IPS DF 6.9 (cell line): ENCODE measurements at regions not wholly inside any gene's neighbourhood (a gene's known extent, or its start where the extent isn't known, plus 50 kb on each side); places are given as distances from the start of the nearest gene placed in this dataset.

Experiments
- DNase-seq: peaks from one replicate; pipeline ENCODE4 v3.0.0-alpha.2; 2013; ENCODE audit warnings: low read depth, low spot score
- H3K27ac ChIP-seq: one replicate; pipeline ENCODE4 v1.5.1; 2013; ENCODE audit warnings: low read length, control low read depth
- H3K27me3 ChIP-seq: 2 replicates; pipeline ENCODE4 v1.6.1; 2013; ENCODE audit warnings: mild to moderate bottlenecking, low read length; ENCODE audit not compliant: control insufficient read depth, insufficient read depth
- H3K36me3 ChIP-seq: 2 replicates; pipeline ENCODE4 v1.6.1; 2013; ENCODE audit warnings: low read length; ENCODE audit not compliant: control insufficient read depth, insufficient read depth
- H3K4me1 ChIP-seq: 2 replicates; pipeline ENCODE4 v1.6.1; 2013; ENCODE audit warnings: low read length; ENCODE audit not compliant: control insufficient read depth, insufficient read depth
- H3K4me3 ChIP-seq: 2 replicates; pipeline ENCODE4 v1.5.1; 2013; ENCODE audit warnings: mild to moderate bottlenecking, low read length
- H3K9me3 ChIP-seq: 2 replicates; pipeline ENCODE4 v1.6.1; 2013; ENCODE audit warnings: low read length, inconsistent platforms; ENCODE audit not compliant: control insufficient read depth, insufficient read depth
- WGBS: extraction: QIAGEN DNeasy Blood & Tissue Kit; methylation state at CpG from one replicate; pipeline ENCODE4 v1.1.7; 2013; ENCODE audit warnings: mixed read lengths, missing lambda C conversion rate; ENCODE audit not compliant: insufficient read length, insufficient coverage; 5-methylcytosine and 5-hydroxymethylcytosine counted together

DNA sequence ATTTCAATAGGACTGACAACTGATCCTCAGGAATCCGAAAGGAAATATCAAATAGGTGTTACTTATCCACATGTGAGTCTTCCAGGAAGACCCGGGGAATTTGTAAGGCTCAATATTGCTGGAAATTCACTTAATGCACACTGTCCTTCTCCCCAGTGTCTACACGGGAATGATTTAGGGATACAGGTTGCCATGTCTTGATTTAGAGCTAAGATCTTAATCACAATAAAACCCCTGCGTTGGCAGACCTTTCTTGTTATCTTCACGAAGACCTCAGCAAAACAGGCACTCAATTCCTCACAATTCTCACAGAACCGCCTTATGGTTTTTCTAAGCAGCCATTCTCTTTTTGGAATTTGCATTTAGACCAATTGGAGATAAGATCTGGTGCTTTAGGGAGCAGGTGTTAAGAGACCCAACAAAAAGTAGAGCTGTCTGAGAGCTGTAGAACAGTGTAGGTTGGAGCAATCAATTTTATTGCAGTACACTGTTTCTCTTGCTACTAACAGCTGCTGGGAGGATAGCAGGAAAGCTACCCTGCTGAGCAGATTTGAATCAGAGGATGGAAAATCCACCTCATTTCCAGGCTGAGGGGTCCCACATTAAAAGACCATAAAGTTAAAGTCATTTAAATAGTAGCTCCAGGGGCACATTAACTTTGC is 925.7 kb downstream of the EPHA3 start:
- Histone ChIP-seq H3K4me3 (no peak overlapping the region), H3K27me3 (no peaks in the 10 kb centered on the region), H3K4me1 (0 out of 2 replicates have a peak, but pooled peaks cover 1% of the 10 kb centered on the region), H3K36me3 (no peaks in the 10 kb centered on the region), H3K27ac (no peak overlapping the region), H3K9me3 (no peaks in the 10 kb centered on the region)
- DNase-seq = no peak
- no CpG with 5 or more reads among the region's 6 CpGs for WGBS

DNA sequence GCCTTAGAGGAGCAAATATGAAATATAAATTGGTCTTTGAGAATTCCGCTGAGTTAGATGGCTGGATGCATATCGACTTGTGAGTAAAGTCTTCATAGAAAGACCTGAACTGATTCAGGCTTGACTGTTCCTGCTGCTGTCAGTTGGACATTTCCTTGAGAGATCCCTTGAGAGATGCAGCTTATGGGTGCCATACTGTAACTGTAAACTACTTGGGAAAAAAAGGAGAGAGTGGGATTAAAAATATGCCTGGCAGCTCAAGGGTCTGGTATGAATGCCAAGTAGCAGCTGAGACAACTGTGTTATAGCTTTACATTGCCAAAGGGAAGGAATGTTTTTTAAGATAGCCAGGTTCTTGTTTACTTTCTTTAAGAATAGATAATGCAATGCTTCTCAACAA is 926.6 kb downstream of the EPHA3 start:
- H3K4me1 ChIP-seq = 0 out of 2 replicates have a peak, but pooled peaks cover 1% of the 10 kb centered on the region
- no peaks in the 10 kb centered on the region for H3K27me3 ChIP-seq
- no peak overlapping the region for H3K27ac ChIP-seq
- DNase-seq = no peak
- H3K4me3 ChIP-seq = no peak overlapping the region
- no CpG with 5 or more reads among the region's 2 CpGs for WGBS
- H3K36me3 ChIP-seq = no peaks in the 10 kb centered on the region
- no peaks in the 10 kb centered on the region for H3K9me3 ChIP-seq

DNA sequence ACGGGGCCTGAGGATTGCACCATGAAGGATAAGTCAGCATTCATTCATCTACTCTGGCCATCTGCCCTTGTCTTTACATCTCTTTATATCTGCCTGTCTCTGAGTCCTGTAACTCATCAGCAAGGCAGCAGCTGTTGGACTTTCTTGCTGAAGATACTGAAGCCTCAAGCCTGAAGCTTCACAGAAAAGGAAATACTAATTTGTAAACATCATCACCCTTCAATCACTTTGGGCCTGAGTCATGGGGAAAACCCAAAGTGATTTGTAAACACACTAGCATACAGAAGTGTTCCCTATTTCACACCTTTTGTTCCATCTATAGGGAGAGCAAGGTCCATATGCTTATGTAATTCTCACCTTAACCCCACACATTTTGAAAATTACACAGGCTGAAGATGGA is 928.2 kb downstream of the EPHA3 start:
- no peak overlapping the region for H3K4me3 ChIP-seq
- H3K9me3 ChIP-seq = no peaks in the 10 kb centered on the region
- 0 out of 2 replicates have a peak, but pooled peaks cover 1% of the 10 kb centered on the region for H3K4me1 ChIP-seq
- H3K27ac ChIP-seq = no peak overlapping the region
- H3K27me3 ChIP-seq = no peaks in the 10 kb centered on the region
- H3K36me3 ChIP-seq = no peaks in the 10 kb centered on the region
- WGBS = no CpG with 5 or more reads among the region's 1 CpG
- no peak for DNase-seq

DNA sequence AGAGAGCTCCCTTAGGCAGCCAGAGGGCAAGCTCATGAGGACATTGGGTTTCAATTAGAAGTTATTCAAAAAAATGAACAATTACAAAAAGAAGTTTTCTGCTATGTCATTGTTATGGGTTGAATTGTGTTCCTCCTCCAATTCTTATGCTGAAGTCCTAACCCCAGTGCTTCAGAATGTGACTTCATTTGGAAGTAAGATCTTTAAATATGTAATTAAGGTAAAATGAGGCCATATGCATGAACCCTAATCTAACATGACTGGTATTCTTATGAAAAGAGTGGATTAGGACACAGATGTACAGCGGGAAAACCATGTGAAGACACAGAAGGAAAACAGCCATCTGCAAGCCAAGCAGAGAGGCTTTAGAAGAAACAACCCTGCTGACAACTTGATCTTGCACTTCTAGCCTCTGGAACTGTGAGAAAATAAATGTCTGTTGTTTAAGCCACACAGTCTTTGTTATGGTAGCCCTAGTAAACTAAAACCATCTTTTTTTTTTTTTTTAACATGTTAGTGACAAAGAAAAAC is 929.6 kb downstream of the EPHA3 start:
- no CpG with 5 or more reads among the region's 1 CpG for WGBS
- no peak overlapping the region for H3K4me3 ChIP-seq
- no peaks in the 10 kb centered on the region for H3K9me3 ChIP-seq
- DNase-seq = no peak
- H3K27ac ChIP-seq = no peak overlapping the region
- H3K4me1 ChIP-seq = 0 out of 2 replicates have a peak, but pooled peaks cover 1% of the 10 kb centered on the region
- H3K36me3 ChIP-seq = no peaks in the 10 kb centered on the region
- no peaks in the 10 kb centered on the region for H3K27me3 ChIP-seq

DNA sequence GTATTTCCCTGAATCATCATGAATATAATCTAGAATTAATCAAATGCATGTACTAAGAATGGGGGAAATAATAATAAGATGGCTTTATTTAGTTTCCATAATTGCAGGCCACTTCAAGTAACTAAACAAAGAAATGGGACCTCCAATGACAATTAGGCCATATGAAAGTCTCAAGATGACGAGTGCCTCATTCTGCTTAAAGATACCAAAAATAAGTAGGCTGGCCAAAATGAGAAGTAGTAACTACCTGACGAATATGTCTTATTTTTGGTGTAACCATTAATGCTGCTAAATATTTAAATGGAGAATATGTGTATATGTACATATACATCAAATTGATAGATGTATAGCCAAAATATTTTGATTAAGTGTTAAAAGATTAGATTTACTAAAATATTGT is 932.6 kb downstream of the EPHA3 start:
- H3K36me3 ChIP-seq = no peaks in the 10 kb centered on the region
- H3K27ac ChIP-seq = no peak overlapping the region
- WGBS = no CpG with 5 or more reads among the region's 2 CpGs

DNA sequence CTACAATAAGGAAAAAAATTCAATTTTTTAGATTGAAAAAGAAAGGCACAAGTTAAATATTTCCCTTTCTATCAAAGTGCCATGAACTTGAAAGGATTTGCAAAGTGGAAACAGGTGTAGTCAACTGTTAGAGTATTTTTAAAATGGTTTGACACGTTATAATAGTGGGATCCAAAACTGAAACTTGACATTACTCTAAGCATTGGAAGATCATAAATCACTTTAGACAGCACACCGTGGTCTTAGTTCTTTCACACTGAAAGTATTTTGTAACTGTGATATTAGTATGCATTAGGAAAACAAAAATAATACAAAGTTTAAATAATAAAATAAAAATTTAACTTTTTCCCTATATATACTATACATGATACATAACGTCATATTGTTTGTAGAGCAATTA is 933.1 kb downstream of the EPHA3 start:
- no CpG with 5 or more reads among the region's 3 CpGs for WGBS
- no peak for DNase-seq

More for the DNA sequence above, 932.6 kb downstream of the EPHA3 start:
- Histone ChIP-seq H3K9me3 (no peaks in the 10 kb centered on the region), H3K27me3 (no peaks in the 10 kb centered on the region), H3K4me1 (no peaks in the 10 kb centered on the region), H3K4me3 (no peak overlapping the region)
- DNase-seq = no peak

DNA sequence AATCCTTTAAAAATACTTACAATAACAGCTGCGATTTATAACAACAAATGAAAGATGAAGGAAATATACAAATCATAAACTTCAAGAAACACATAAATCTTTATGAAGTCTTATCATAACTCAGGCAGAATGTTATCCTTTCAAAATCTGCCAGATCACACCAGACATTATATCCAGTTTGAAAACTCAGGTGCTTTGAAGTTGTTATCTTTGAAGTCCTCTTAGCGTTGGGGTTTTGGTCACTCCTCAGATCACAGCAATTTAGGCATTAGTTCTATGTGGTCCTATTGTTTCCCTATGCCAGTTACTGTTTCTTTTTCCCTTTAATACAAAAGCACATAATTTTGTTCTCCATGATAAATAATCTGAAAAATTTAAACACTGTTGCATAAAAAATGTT is 934.6 kb downstream of the EPHA3 start:
- no CpG with 5 or more reads among the region's 2 CpGs for WGBS
- H3K36me3 ChIP-seq = no peaks in the 10 kb centered on the region
- no peaks in the 10 kb centered on the region for H3K27me3 ChIP-seq
- H3K9me3 ChIP-seq = no peaks in the 10 kb centered on the region
- no peak overlapping the region for H3K27ac ChIP-seq
- no peak for DNase-seq
- H3K4me1 ChIP-seq = no peaks in the 10 kb centered on the region
- H3K4me3 ChIP-seq = no peak overlapping the region

More for the DNA sequence above, 933.1 kb downstream of the EPHA3 start:
- Histone ChIP-seq H3K27ac (no peak overlapping the region), H3K9me3 (no peaks in the 10 kb centered on the region), H3K4me3 (no peak overlapping the region), H3K36me3 (no peaks in the 10 kb centered on the region), H3K27me3 (no peaks in the 10 kb centered on the region), H3K4me1 (no peaks in the 10 kb centered on the region)

DNA sequence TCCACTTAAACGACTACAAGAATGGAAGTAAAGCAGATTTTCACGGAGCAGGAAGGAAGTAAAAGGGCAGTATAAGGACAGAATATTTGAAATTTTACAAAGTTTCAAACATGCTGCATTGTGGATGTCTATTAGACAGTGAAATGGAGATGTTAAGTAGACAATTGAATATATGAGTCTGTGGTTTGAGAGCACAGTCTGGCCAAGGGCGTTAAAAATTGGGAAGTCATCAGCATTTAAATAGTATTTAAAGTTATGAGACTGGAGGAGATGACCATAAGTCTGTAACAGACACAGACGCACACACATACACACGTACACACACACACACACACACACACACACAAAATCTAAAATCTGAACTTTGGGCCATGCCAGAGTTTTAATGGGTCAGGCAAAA is 935.9 kb downstream of the EPHA3 start:
- Histone ChIP-seq H3K27me3 (no peaks in the 10 kb centered on the region), H3K9me3 (no peaks in the 10 kb centered on the region), H3K4me3 (no peak overlapping the region), H3K4me1 (no peaks in the 10 kb centered on the region), H3K36me3 (no peaks in the 10 kb centered on the region), H3K27ac (no peak overlapping the region)
- WGBS = no CpG with 5 or more reads among the region's 5 CpGs
- DNase-seq = no peak

DNA sequence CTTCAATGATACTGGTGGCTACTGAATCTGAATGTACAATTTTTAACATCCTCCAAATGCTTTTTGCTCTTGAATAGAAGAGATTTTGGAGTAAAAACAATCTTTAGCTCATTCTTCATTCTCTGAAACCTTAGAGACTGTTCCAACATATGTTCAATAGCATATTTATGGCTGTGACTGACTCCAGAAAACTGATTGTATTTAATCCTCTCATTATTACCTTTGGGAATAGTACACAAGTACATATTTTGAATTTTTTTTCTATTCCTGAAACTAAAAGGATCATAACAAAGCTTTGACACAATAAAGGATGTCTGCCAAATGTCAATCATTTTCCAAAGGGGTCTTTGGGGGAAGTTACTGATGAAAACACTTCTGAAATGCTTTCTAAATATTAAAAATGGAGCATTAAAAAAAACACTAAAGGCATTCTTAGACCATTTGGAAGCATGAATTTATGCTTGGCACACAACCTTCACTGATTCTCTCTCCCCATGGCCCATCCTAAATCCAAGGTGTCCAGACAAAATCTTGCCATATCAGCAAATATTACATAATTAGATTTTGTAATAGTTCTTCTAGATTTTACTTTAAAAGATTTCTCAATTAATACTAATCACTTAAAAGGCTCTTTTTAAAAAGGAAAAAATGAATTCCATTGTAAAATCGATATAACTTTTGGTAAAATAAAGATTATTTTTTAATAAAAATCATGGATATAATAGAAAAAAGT is 936.8 kb downstream of the EPHA3 start:
- Histone ChIP-seq H3K4me1 (no peaks in the 10 kb centered on the region), H3K27ac (no peak overlapping the region), H3K9me3 (no peaks in the 10 kb centered on the region), H3K4me3 (no peak overlapping the region), H3K36me3 (no peaks in the 10 kb centered on the region), H3K27me3 (no peaks in the 10 kb centered on the region)
- DNase-seq = no peak
- WGBS = no CpG with 5 or more reads among the region's 1 CpG

DNA sequence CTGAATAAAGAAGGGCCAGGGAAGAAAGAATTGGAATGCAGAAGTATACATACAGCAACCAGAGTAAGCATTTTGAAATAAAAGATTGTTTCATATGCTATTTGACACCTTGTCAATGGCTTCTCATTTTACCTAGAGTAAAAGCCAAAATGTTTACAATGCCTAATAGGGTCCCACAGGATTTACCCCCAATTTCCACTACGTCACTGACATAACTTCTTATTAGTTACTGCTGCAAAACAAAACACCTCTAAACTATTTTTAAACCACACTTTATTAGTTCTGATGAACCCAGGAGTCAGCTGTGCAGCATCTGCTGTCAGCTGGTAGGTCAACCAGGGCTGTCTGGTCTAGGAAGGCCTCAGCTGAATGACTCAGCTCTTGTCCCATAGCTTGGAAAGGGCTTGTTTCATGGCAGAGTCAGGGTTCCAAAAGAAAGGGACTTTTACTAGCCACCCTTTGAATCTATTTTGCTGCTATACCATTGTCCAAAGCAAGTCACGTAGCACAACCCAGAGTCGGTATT is 945.1 kb downstream of the EPHA3 start:
- Histone ChIP-seq H3K27ac (no peak overlapping the region), H3K27me3 (no peaks in the 10 kb centered on the region), H3K36me3 (no peaks in the 10 kb centered on the region), H3K4me3 (no peak overlapping the region), H3K4me1 (no peaks in the 10 kb centered on the region), H3K9me3 (no peaks in the 10 kb centered on the region)
- 100% methylated on average over 1 of the region's 3 CpGs for WGBS
- no peak for DNase-seq
